ENCODE measurements at regions not wholly inside any gene's neighbourhood (a gene's known extent, or its start where the extent isn't known, plus 50 kb on each side); places are given as distances from the start of the nearest gene placed in this dataset.

- Histone ChIP-seq H3K14ac (ENCODE audit: low read length) (no peak overlapping the region), H4K8ac (ENCODE audit: low read depth, low read length) (no peak overlapping the region), H3K36me3 (ENCODE audit: control insufficient read depth in 1 of 2, insufficient read depth in 2 of 2, low read length in 2 of 2) (no peaks in the 10 kb centered on the region), H2AFZ (ENCODE audit: insufficient read depth, low read length, poor library complexity) (no peak overlapping the region), H3K9ac (ENCODE audit: low read length) (no peak overlapping the region), H2BK12ac (ENCODE audit: low read length) (no peak overlapping the region), H3K27ac (ENCODE audit: low read depth, low read length) (no peak overlapping the region), H2BK5ac (ENCODE audit: low read depth, low read length, poor library complexity) (no peak overlapping the region), H2BK120ac (ENCODE audit: insufficient read depth, low read length, poor library complexity) (no peak overlapping the region), H3K4ac (ENCODE audit: low read depth, low read length) (no peak overlapping the region), H3K4me2 (ENCODE audit: low read length) (no peak overlapping the region), H4K91ac (ENCODE audit: low read depth, low read length) (no peak overlapping the region), H3K18ac (ENCODE audit: low read length) (no peak overlapping the region), H3K79me2 (ENCODE audit: control insufficient read depth, insufficient read depth, low read length, poor library complexity) (no peaks in the 10 kb centered on the region), H3K79me1 (ENCODE audit: low read length) (no peaks in the 10 kb centered on the region), H3K9me3 (ENCODE audit: insufficient read depth, low read depth, low read length) (no peaks in the 10 kb centered on the region), H3K4me3 (ENCODE audit: low read depth, low read length) (no peak overlapping the region), H3K4me1 (ENCODE audit: control insufficient read depth in 1 of 2, insufficient read depth in 2 of 2, low read length in 2 of 2) (no peaks in the 10 kb centered on the region), H3K27me3 (ENCODE audit: insufficient read depth, low read length) (no peaks in the 10 kb centered on the region), H3K23ac (ENCODE audit: low read length) (no peak overlapping the region), H2AK5ac (ENCODE audit: low read length) (no peak overlapping the region), H4K12ac (ENCODE audit: low read depth, low read length) (no peak overlapping the region)
- WGBS (ENCODE audit: extremely low coverage, insufficient coverage, insufficient read length), result no CpG with 5 or more reads among the region's 4 CpGs
- no peak for DNase-seq
Observed at GRCh38 chr13:65529541-65529940, 1700.6 kb downstream of the PCDH9 start.

- Histone ChIP-seq H3K4me3 (ENCODE audit: low read depth, low read length) (no peak overlapping the region), H2BK12ac (ENCODE audit: low read length) (no peak overlapping the region), H3K9ac (ENCODE audit: low read length) (no peak overlapping the region), H2BK5ac (ENCODE audit: low read depth, low read length, poor library complexity) (no peak overlapping the region), H3K79me2 (ENCODE audit: control insufficient read depth, insufficient read depth, low read length, poor library complexity) (no peaks in the 10 kb centered on the region), H3K79me1 (ENCODE audit: low read length) (no peaks in the 10 kb centered on the region), H3K14ac (ENCODE audit: low read length) (no peak overlapping the region), H3K27me3 (ENCODE audit: insufficient read depth, low read length) (no peaks in the 10 kb centered on the region), H4K12ac (ENCODE audit: low read depth, low read length) (no peak overlapping the region), H3K18ac (ENCODE audit: low read length) (no peak overlapping the region), H3K4ac (ENCODE audit: low read depth, low read length) (no peak overlapping the region), H2AFZ (ENCODE audit: insufficient read depth, low read length, poor library complexity) (no peak overlapping the region), H4K91ac (ENCODE audit: low read depth, low read length) (no peak overlapping the region), H2AK5ac (ENCODE audit: low read length) (no peak overlapping the region), H3K23ac (ENCODE audit: low read length) (no peak overlapping the region), H3K36me3 (ENCODE audit: control insufficient read depth in 1 of 2, insufficient read depth in 2 of 2, low read length in 2 of 2) (peaks cover 0 to 2% of the 10 kb centered on the region in 2 experiments), H3K9me3 (ENCODE audit: insufficient read depth, low read depth, low read length) (peaks cover 2% of the 10 kb centered on the region), H4K8ac (ENCODE audit: low read depth, low read length) (no peak overlapping the region), H3K4me2 (ENCODE audit: low read length) (no peak overlapping the region), H3K27ac (ENCODE audit: low read depth, low read length) (no peak overlapping the region), H3K4me1 (ENCODE audit: control insufficient read depth in 1 of 2, insufficient read depth in 2 of 2, low read length in 2 of 2) (no peaks in the 10 kb centered on the region), H2BK120ac (ENCODE audit: insufficient read depth, low read length, poor library complexity) (no peak overlapping the region)
- DNase-seq, result no peak
Observed at GRCh38 chr13:65508745-65509144, 1721.4 kb downstream of the PCDH9 start.

- Histone ChIP-seq H2BK120ac (ENCODE audit: insufficient read depth, low read length, poor library complexity) (no peak overlapping the region), H2BK12ac (ENCODE audit: low read length) (no peak overlapping the region), H2AFZ (ENCODE audit: insufficient read depth, low read length, poor library complexity) (no peak overlapping the region), H4K8ac (ENCODE audit: low read depth, low read length) (no peak overlapping the region), H2BK5ac (ENCODE audit: low read depth, low read length, poor library complexity) (no peak overlapping the region), H3K18ac (ENCODE audit: low read length) (no peak overlapping the region), H3K9ac (ENCODE audit: low read length) (no peak overlapping the region), H3K27me3 (ENCODE audit: insufficient read depth, low read length) (no peaks in the 10 kb centered on the region), H3K4me1 (ENCODE audit: control insufficient read depth in 1 of 2, insufficient read depth in 2 of 2, low read length in 2 of 2) (no peaks in the 10 kb centered on the region), H3K79me2 (ENCODE audit: control insufficient read depth, insufficient read depth, low read length, poor library complexity) (no peaks in the 10 kb centered on the region), H3K4ac (ENCODE audit: low read depth, low read length) (no peak overlapping the region), H3K27ac (ENCODE audit: low read depth, low read length) (no peak overlapping the region), H3K4me3 (ENCODE audit: low read depth, low read length) (no peak overlapping the region), H3K14ac (ENCODE audit: low read length) (no peak overlapping the region), H3K36me3 (ENCODE audit: control insufficient read depth in 1 of 2, insufficient read depth in 2 of 2, low read length in 2 of 2) (peaks cover 0 to 2% of the 10 kb centered on the region in 2 experiments), H3K79me1 (ENCODE audit: low read length) (no peaks in the 10 kb centered on the region), H3K4me2 (ENCODE audit: low read length) (no peak overlapping the region), H3K9me3 (ENCODE audit: insufficient read depth, low read depth, low read length) (peaks cover 2% of the 10 kb centered on the region), H4K91ac (ENCODE audit: low read depth, low read length) (no peak overlapping the region), H3K23ac (ENCODE audit: low read length) (no peak overlapping the region), H2AK5ac (ENCODE audit: low read length) (no peak overlapping the region), H4K12ac (ENCODE audit: low read depth, low read length) (no peak overlapping the region)
- no peak for DNase-seq
Observed at GRCh38 chr13:65508338-65508737, 1721.8 kb downstream of the PCDH9 start.

GRCh38 chr13:65505941-65506340, 1724.2 kb downstream of the PCDH9 start:
- Histone ChIP-seq H4K91ac (ENCODE audit: low read depth, low read length) (no peak overlapping the region), H3K18ac (ENCODE audit: low read length) (no peak overlapping the region), H3K4me1 (ENCODE audit: control insufficient read depth in 1 of 2, insufficient read depth in 2 of 2, low read length in 2 of 2) (no peaks in the 10 kb centered on the region), H3K27ac (ENCODE audit: low read depth, low read length) (no peak overlapping the region), H4K8ac (ENCODE audit: low read depth, low read length) (no peak overlapping the region), H3K9ac (ENCODE audit: low read length) (no peak overlapping the region), H2BK120ac (ENCODE audit: insufficient read depth, low read length, poor library complexity) (no peak overlapping the region), H3K9me3 (ENCODE audit: insufficient read depth, low read depth, low read length) (peaks cover 2% of the 10 kb centered on the region), H3K36me3 (ENCODE audit: control insufficient read depth in 1 of 2, insufficient read depth in 2 of 2, low read length in 2 of 2) (peaks cover 0 to 2% of the 10 kb centered on the region in 2 experiments), H3K4me2 (ENCODE audit: low read length) (no peak overlapping the region), H4K12ac (ENCODE audit: low read depth, low read length) (no peak overlapping the region), H3K4ac (ENCODE audit: low read depth, low read length) (no peak overlapping the region), H2AFZ (ENCODE audit: insufficient read depth, low read length, poor library complexity) (no peak overlapping the region), H2BK12ac (ENCODE audit: low read length) (no peak overlapping the region), H3K14ac (ENCODE audit: low read length) (no peak overlapping the region), H2BK5ac (ENCODE audit: low read depth, low read length, poor library complexity) (no peak overlapping the region), H3K27me3 (ENCODE audit: insufficient read depth, low read length) (no peaks in the 10 kb centered on the region), H2AK5ac (ENCODE audit: low read length) (no peak overlapping the region), H3K4me3 (ENCODE audit: low read depth, low read length) (no peak overlapping the region), H3K23ac (ENCODE audit: low read length) (no peak overlapping the region), H3K79me1 (ENCODE audit: low read length) (no peaks in the 10 kb centered on the region), H3K79me2 (ENCODE audit: control insufficient read depth, insufficient read depth, low read length, poor library complexity) (no peaks in the 10 kb centered on the region)
- no peak for DNase-seq
- no CpG with 5 or more reads among the region's 1 CpG for WGBS (ENCODE audit: extremely low coverage, insufficient coverage, insufficient read length)

- Histone ChIP-seq H3K27me3 (ENCODE audit: insufficient read depth, low read length) (no peaks in the 10 kb centered on the region), H3K4ac (ENCODE audit: low read depth, low read length) (no peak overlapping the region), H3K79me1 (ENCODE audit: low read length) (no peaks in the 10 kb centered on the region), H2BK12ac (ENCODE audit: low read length) (no peak overlapping the region), H3K79me2 (ENCODE audit: control insufficient read depth, insufficient read depth, low read length, poor library complexity) (no peaks in the 10 kb centered on the region), H3K27ac (ENCODE audit: low read depth, low read length) (no peak overlapping the region), H2AK5ac (ENCODE audit: low read length) (no peak overlapping the region), H4K12ac (ENCODE audit: low read depth, low read length) (no peak overlapping the region), H3K9me3 (ENCODE audit: insufficient read depth, low read depth, low read length) (peaks cover 2% of the 10 kb centered on the region), H3K14ac (ENCODE audit: low read length) (no peak overlapping the region), H2BK120ac (ENCODE audit: insufficient read depth, low read length, poor library complexity) (no peak overlapping the region), H2AFZ (ENCODE audit: insufficient read depth, low read length, poor library complexity) (no peak overlapping the region), H4K91ac (ENCODE audit: low read depth, low read length) (no peak overlapping the region), H3K4me2 (ENCODE audit: low read length) (no peak overlapping the region), H3K4me3 (ENCODE audit: low read depth, low read length) (no peak overlapping the region), H3K18ac (ENCODE audit: low read length) (no peak overlapping the region), H3K4me1 (ENCODE audit: control insufficient read depth in 1 of 2, insufficient read depth in 2 of 2, low read length in 2 of 2) (no peaks in the 10 kb centered on the region), H3K36me3 (ENCODE audit: control insufficient read depth in 1 of 2, insufficient read depth in 2 of 2, low read length in 2 of 2) (peaks cover 0 to 2% of the 10 kb centered on the region in 2 experiments), H4K8ac (ENCODE audit: low read depth, low read length) (no peak overlapping the region), H3K23ac (ENCODE audit: low read length) (no peak overlapping the region), H2BK5ac (ENCODE audit: low read depth, low read length, poor library complexity) (no peak overlapping the region), H3K9ac (ENCODE audit: low read length) (no peak overlapping the region)
- DNase-seq, result no peak
- WGBS (ENCODE audit: extremely low coverage, insufficient coverage, insufficient read length), result no CpG with 5 or more reads among the region's 1 CpG
Observed at GRCh38 chr13:65504213-65504612, 1725.9 kb downstream of the PCDH9 start.
